Uterus (tissue), 2 donors: ENCODE measurements at regions not wholly inside any gene's neighbourhood (a gene's known extent, or its start where the extent isn't known, plus 50 kb on each side); places are given as distances from the start of the nearest gene placed in this dataset.

Experiments used
- POLR2A ChIP-seq, 2 donors: fragments of 450-650 bp; IDR thresholded peaks; one replicate each; pipeline ENCODE4 v1.6.1; 2016; ENCODE audit warnings: antibody characterized with exemption in 2 of 2, mild to moderate bottlenecking in 1 of 2, moderate library complexity in 1 of 2
- TF ChIP-seq, protein P1 (sequence below), 4 experiments: fragments of 200-600 bp in 2 of 4; fragments of 450-650 bp in 2 of 4; sonication (generic) in 2 of 4; IDR thresholded peaks; one replicate each; pipeline ENCODE4 v1.5.1; 2016 to 2019; ENCODE audit warnings: antibody characterized with exemption in 4 of 4, mild to moderate bottlenecking in 2 of 4, moderate library complexity in 1 of 4

DNA sequence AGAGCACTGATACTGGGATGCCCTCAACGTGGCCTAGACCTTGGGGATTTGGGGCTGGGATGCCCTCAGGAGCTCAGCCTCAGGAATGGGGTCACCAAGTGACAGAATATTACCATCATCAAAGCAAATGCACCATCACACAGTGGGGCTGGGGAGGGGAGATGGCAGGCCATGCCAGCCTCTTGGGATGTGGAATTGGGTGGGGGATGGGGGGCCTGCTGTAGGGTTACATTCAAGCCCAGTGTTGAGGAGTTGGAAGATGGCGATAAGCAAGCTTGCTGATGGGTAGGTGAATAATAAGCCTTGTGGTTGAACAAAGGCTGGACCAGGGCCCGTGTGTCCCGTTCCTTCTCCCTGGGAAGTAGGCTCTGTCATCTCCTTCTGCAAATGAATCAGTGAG lies 69.1 kb upstream of the GPR12 start:
- TF ChIP-seq, protein P1, sequence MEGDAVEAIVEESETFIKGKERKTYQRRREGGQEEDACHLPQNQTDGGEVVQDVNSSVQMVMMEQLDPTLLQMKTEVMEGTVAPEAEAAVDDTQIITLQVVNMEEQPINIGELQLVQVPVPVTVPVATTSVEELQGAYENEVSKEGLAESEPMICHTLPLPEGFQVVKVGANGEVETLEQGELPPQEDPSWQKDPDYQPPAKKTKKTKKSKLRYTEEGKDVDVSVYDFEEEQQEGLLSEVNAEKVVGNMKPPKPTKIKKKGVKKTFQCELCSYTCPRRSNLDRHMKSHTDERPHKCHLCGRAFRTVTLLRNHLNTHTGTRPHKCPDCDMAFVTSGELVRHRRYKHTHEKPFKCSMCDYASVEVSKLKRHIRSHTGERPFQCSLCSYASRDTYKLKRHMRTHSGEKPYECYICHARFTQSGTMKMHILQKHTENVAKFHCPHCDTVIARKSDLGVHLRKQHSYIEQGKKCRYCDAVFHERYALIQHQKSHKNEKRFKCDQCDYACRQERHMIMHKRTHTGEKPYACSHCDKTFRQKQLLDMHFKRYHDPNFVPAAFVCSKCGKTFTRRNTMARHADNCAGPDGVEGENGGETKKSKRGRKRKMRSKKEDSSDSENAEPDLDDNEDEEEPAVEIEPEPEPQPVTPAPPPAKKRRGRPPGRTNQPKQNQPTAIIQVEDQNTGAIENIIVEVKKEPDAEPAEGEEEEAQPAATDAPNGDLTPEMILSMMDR (IDR thresholded peaks at IDR 0.05): no peak
- TF ChIP-seq POLR2A (IDR thresholded peaks at IDR 0.05): no peak
